KMS-11 (cell line): ENCODE measurements at regions not wholly inside any gene's neighbourhood (a gene's known extent, or its start where the extent isn't known, plus 50 kb on each side); places are given as distances from the start of the nearest gene placed in this dataset.

Experiments used
- H2AFZ ChIP-seq: fragments of 200-600 bp; sonication (generic); 2 replicates; pipeline ENCODE4 v1.6.1; 2016; ENCODE audit warnings: antibody characterized with exemption, mixed run types, low read depth
- H3K27ac ChIP-seq: fragments of 200-600 bp; sonication (generic); 2 replicates; pipeline ENCODE4 v1.6.1; 2016; ENCODE audit warnings: mild to moderate bottlenecking, mixed run types
- H3K27me3 ChIP-seq: fragments of 200-600 bp; sonication (generic); 2 replicates; pipeline ENCODE4 v1.6.1; 2017; ENCODE audit warnings: mild to moderate bottlenecking, low read depth, mixed run types, moderate library complexity; ENCODE audit not compliant: insufficient read depth
- H3K36me3 ChIP-seq: fragments of 200-600 bp; sonication (generic); 2 replicates; pipeline ENCODE4 v1.6.1; 2017; ENCODE audit warnings: mild to moderate bottlenecking, mixed run types; ENCODE audit not compliant: insufficient read depth
- H3K4me1 ChIP-seq: fragments of 200-600 bp; sonication (generic); 2 replicates; pipeline ENCODE4 v1.6.1; 2016; ENCODE audit warnings: mild to moderate bottlenecking, low read depth, mixed run types; ENCODE audit not compliant: poor library complexity, severe bottlenecking
- H3K4me2 ChIP-seq: fragments of 200-600 bp; sonication (generic); 2 replicates; pipeline ENCODE4 v1.7.0; 2016; ENCODE audit warnings: mild to moderate bottlenecking, mixed run types
- H3K4me3 ChIP-seq: fragments of 200-600 bp; sonication (generic); IDR thresholded peaks from 2 replicates; pipeline ENCODE4 v1.6.1; 2017; ENCODE audit warnings: low read depth, low read length, mixed read lengths; ENCODE audit not compliant: insufficient read depth
- H3K79me2 ChIP-seq: fragments of 200-600 bp; sonication (generic); 2 replicates; pipeline ENCODE4 v1.6.1; 2016; ENCODE audit warnings: low read depth, mixed run types; ENCODE audit not compliant: insufficient read depth
- H3K9ac ChIP-seq: fragments of 200-600 bp; sonication (generic); 2 replicates; pipeline ENCODE4 v1.6.1; 2016; ENCODE audit warnings: mild to moderate bottlenecking, mixed run types
- H4K20me1 ChIP-seq: fragments of 200-600 bp; sonication (generic); 2 replicates; pipeline ENCODE4 v1.6.1; 2016; ENCODE audit warnings: mild to moderate bottlenecking, mixed run types; ENCODE audit not compliant: insufficient read depth
- CTCF ChIP-seq: fragments of 200-600 bp; sonication (generic); conservative IDR thresholded peaks from 2 replicates; pipeline ENCODE4 v1.6.1; 2017; ENCODE audit warnings: low read depth, mild to moderate bottlenecking, antibody characterized with exemption, low read length, moderate library complexity, mixed read lengths

- peaks cover 34% of the 10 kb centered on the region for H3K4me1 ChIP-seq
- no peaks in the 10 kb centered on the region for H3K79me2 ChIP-seq
- H4K20me1 ChIP-seq = no peaks in the 10 kb centered on the region
- H2AFZ ChIP-seq = no peak overlapping the region
- no peak for TF ChIP-seq CTCF
- H3K4me3 ChIP-seq = no peak overlapping the region
- no peak overlapping the region for H3K9ac ChIP-seq
- no peaks in the 10 kb centered on the region for H3K27me3 ChIP-seq
- peak overlapping the region; percentile 33; the same call in 1 of the 2 replicates for H3K4me2 ChIP-seq
- no peak overlapping the region for H3K27ac ChIP-seq
- H3K36me3 ChIP-seq = no peaks in the 10 kb centered on the region
Measured at GRCh38 chr12:77610446-77610845, 220.2 kb upstream of the NAV3 start.

GRCh38 chr12:77609016-77609415 lies 221.7 kb upstream of the NAV3 start:
- H3K4me3 ChIP-seq = no peak overlapping the region
- H3K4me2 ChIP-seq = peak overlapping the region; percentile 64
- TF ChIP-seq CTCF = no peak
- no peaks in the 10 kb centered on the region for H3K27me3 ChIP-seq
- H3K9ac ChIP-seq = no peak overlapping the region
- no peaks in the 10 kb centered on the region for H3K36me3 ChIP-seq
- peaks cover 34% of the 10 kb centered on the region for H3K4me1 ChIP-seq
- no peak overlapping the region for H3K27ac ChIP-seq
- H3K79me2 ChIP-seq = no peaks in the 10 kb centered on the region
- no peak overlapping the region for H2AFZ ChIP-seq
- H4K20me1 ChIP-seq = no peaks in the 10 kb centered on the region

GRCh38 chr12:77608271-77608824 lies 222.3 kb upstream of the NAV3 start:
- Histone ChIP-seq H3K4me1 (peaks cover 34% of the 10 kb centered on the region), H3K9ac (no peak overlapping the region), H3K79me2 (no peaks in the 10 kb centered on the region), H3K4me2 (peak overlapping the region; percentile 64), H3K4me3 (no peak overlapping the region), H4K20me1 (no peaks in the 10 kb centered on the region), H2AFZ (no peak overlapping the region), H3K36me3 (no peaks in the 10 kb centered on the region), H3K27me3 (no peaks in the 10 kb centered on the region), H3K27ac (no peak overlapping the region)
- no peak for TF ChIP-seq CTCF

DNA sequence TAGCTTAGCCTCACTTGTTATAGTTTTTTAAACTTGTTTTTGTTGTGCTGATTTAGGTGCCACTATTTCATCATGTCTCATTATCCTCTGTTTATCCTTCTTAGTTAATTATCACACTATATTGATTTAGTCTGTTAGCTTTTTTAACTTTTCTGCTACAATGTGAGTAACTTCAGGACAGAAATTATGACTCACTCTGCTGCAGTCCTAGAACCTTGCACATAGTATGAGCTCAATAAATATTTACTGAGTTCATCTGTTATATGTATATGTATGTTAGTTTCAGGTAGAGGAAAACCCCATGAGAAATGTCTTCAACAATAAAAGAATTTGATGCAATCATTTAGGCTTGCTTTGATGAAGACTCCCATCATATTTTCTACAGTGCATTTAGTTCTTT lies 224.3 kb upstream of the NAV3 start:
- H3K79me2 ChIP-seq = no peaks in the 10 kb centered on the region
- no peak for TF ChIP-seq CTCF

More for the DNA sequence above, 224.3 kb upstream of the NAV3 start:
- no peaks in the 10 kb centered on the region for H3K27me3 ChIP-seq
- H3K9ac ChIP-seq = no peak overlapping the region
- H3K4me3 ChIP-seq = no peak overlapping the region
- no peaks in the 10 kb centered on the region for H3K36me3 ChIP-seq
- H3K4me1 ChIP-seq = peaks cover 34% of the 10 kb centered on the region
- H3K27ac ChIP-seq = no peak overlapping the region
- H3K4me2 ChIP-seq = no peak overlapping the region
- H2AFZ ChIP-seq = no peak overlapping the region
- no peaks in the 10 kb centered on the region for H4K20me1 ChIP-seq
